Right renal pelvis (tissue), 4 donors: ENCODE measurements at regions not wholly inside any gene's neighbourhood (a gene's known extent, or its start where the extent isn't known, plus 50 kb on each side); places are given as distances from the start of the nearest gene placed in this dataset.

ENCODE experiments used
- DNase-seq, 4 donors: peaks; one replicate each; pipeline ENCODE4 v3.0.0-alpha.2; 2013; ENCODE audit warnings: low read depth in 4 of 4, low spot score in 3 of 4, missing footprints in 1 of 4

- DNase-seq = no peak
Observed at GRCh38 chr2:173584000-173584399, 229.3 kb downstream of the CDCA7 start.

- no peak for DNase-seq
Observed at GRCh38 chr2:173584676-173585458, 230.2 kb downstream of the CDCA7 start.

GRCh38 chr2:173588931-173589369 lies 234.3 kb downstream of the CDCA7 start:
- no peak for DNase-seq

DNA sequence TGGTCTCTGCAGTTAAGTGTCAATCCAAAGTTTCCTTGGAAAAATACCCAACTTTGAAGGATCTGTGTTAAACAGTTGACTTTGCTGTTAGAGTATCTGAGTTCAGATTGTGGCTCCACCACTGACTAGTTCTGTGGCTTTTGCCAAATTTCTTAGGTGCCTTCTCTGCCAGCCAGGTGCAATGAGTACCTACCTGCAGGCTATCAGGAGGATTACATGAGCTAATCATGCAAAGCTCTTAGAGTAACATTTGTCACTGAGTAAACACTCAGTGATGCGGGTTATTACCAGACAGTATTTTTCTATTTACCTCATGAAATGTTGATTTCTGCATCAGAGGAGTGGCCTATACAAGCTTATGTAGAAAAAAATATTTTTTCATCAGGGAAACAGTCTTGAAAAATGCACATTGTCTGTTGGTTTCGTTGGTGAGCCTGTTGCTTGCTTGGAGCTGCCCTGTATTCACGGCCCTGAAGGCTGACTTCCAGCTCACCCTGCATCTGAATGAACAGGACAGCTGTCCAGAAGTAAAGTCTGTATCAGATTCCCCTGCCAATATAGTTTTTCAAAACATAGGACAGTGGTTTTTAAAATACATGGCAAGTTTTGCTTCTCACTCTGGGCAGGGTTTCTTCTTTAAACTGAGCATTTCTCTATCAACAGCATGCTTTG lies 235.1 kb downstream of the CDCA7 start:
- DNase-seq = no peak

DNA sequence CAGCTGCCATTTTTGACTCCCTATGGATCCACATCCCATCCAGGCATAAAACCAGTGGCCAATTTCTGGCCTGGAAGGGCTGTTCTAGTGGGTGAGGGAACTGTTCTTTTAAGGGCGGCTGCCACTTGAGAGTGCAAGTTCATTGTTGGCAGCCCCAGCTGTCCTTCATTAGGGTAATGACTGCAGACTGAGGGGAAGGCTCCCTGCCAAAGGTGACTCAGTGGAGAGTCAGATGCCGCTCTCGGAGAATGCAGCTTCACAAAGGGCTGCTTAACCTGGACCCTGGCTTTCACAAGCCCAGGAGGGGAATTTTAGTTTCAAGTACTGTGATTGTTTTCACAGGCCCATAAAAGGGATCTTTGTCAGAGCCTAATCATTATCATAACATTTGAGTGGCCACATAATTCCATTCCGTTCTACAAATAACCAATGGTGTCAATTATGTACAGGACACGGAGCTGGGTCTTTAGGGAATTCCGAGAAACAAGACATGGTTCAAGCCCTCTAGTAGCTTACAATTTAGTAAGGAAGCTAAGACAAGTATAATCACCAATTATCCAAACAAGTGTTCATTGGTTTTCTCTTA lies 235.7 kb downstream of the CDCA7 start:
- no peak for DNase-seq

- DNase-seq = no peak
Observed at GRCh38 chr2:173593109-173593508, 238.4 kb downstream of the CDCA7 start.

GRCh38 chr2:173596244-173596643 lies 241.6 kb downstream of the CDCA7 start:
- DNase-seq = no peak

DNA sequence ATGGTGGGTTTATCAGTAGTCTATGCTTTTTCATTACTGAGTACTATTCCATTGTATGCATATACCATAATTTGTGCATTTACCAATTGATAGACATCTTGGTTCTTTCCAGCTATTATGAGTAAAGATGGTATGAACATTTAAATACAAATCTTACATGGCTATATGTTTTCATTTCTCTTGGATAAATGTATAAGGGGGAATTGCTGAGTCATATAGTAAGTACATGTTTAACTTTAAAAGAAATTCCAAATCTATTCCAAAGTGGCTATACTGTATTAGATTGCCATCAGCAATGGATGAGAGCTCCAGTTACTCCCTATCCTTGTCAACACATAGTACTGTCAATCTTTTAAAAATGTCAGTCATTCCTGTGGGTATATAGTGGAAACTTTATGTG lies 243.9 kb downstream of the CDCA7 start:
- DNase-seq = no peak

GRCh38 chr2:173599821-173600359 lies 245.2 kb downstream of the CDCA7 start:
- DNase-seq = no peak

- no peak for DNase-seq
Observed at GRCh38 chr2:173602153-173602795, 247.6 kb downstream of the CDCA7 start.

GRCh38 chr2:173605994-173606393 lies 251.3 kb downstream of the CDCA7 start:
- no peak for DNase-seq

- no peak for DNase-seq
Observed at GRCh38 chr2:173606619-173607248, 252.1 kb downstream of the CDCA7 start.

DNA sequence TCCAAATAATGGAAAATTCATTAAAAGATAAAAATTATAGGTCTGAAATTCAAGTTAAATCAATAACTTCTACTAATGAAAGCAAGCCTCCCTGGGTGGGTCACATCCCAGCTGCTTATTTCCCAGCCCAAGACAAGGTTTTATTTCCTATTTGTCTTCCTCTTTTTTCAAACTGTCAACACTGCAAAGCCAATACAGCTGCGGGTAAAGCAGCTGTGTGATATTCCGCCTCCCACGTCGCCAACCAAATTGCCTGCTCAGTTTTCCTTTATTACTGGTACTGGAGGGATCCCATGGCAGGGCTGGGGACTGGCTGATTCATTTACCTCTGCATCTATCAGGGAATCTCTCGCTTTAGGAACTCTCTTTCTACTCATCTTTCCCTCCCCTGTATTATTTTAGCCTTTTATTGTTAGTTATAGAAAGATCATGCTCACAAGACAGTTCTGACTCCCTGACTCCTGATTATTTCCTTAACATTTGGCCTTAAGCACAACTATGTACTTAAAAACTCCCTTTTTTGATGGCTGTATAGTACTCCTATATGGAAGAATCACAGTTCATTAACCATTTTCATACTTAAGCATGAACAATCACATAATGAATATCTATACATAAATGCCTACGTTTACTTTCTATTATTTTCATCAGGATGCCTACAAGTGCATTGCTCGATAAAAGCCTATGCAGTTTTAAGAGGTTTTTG lies 253.1 kb downstream of the CDCA7 start:
- DNase-seq = peak in 3 of 4 donors; percentile 14 to 25 (median 20)

GRCh38 chr2:173611121-173611520 lies 256.4 kb downstream of the CDCA7 start:
- no peak for DNase-seq

- no peak for DNase-seq
Observed at GRCh38 chr2:173612354-173612753, 257.7 kb downstream of the CDCA7 start.

GRCh38 chr2:173613386-173613785 lies 258.7 kb downstream of the CDCA7 start:
- no peak for DNase-seq

DNA sequence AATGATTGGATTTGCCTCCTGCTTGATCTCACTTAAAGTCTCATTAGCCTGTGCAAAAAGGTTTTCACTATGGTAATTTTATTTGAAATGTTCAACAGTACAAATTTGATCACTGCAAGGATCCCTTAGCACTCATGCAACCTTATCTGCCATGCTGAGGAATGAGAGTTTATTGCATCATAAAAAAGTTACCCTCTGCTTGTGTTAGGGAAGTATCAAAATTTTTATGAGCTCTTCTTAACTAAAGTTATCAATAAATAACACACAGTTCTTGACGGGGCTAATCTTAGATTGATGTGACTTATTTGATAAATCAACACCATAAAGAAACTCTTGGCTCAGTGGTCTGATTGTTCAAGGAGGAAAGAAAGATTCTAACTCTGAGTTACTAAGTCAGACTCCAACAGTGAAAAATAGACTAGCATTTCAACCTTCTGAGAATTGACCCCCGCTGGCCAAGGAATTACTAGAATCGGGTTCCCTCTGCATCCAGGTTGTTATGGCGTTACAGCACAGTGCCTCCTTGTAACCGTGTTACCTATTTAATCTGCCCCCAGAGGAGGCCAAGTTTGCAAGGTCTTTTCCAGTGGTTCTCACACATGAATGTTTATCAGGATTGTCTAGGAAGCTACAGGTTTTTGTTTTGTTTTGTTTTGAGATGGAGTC lies 259.7 kb downstream of the CDCA7 start:
- no peak for DNase-seq

DNA sequence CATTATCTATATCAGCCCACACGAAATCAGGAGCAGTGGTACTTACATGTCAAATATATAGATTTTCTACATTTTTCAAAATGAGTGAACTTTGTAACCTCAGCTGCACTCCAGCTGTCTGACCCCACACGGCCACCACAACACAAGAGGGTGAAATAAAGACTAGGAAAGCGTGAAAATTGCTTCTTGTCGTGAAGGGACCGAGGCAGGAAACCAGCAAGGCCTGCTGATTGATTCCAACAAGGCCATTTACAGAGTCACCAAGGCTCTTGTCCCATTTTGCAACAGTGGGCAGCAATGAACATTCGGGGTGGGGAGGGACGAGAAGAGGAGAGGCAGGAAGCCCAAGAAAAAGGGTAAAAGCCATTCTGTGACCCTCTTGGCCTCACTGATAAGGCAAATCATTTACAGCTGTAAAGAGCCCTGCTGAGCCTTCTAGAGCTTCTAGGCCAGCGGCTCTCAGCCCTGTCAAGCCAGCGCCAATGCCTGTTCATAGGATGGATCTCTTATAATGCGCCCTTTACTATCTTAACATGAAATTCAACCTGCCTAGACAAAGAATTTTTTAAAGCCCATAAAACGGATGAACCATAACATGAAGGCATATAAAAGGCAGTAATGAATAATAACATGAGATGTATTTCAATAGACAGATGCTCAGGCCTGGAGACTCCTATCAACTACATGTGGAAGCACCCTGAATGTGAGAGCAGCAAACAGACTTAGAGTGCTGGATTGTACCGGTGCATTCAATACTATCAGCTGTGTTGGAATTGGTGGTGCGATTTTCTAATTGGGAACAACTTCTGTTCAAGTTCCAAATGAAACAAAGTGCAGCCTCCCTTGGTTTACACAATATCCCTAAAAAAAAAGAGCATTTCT lies 269.0 kb downstream of the CDCA7 start:
- no peak for DNase-seq
